ENCODE measurements at regions not wholly inside any gene's neighbourhood (a gene's known extent, or its start where the extent isn't known, plus 50 kb on each side); places are given as distances from the start of the nearest gene placed in this dataset.

- Histone ChIP-seq H3K9me3 (ENCODE audit: insufficient read depth, low read depth, low read length) (0 out of 2 replicates have a peak, but pooled peaks cover 5% of the 10 kb centered on the region), H3K27me3 (ENCODE audit: insufficient read depth, low read length) (no peaks in the 10 kb centered on the region), H3K27ac (ENCODE audit: low read length) (no peak overlapping the region), H3K4me3 (ENCODE audit: low read length) (no peak overlapping the region), H3K9ac (ENCODE audit: low read depth, low read length) (no peak overlapping the region), H3K36me3 (ENCODE audit: insufficient read depth, low read depth, low read length) (no peaks in the 10 kb centered on the region), H3K4me1 (ENCODE audit: insufficient read depth, low read length) (no peaks in the 10 kb centered on the region; the same call in none of the 2 replicates)
Measured at GRCh38 chr6:44056392-44057237, 70.6 kb downstream of the MRPL14 start.

DNA sequence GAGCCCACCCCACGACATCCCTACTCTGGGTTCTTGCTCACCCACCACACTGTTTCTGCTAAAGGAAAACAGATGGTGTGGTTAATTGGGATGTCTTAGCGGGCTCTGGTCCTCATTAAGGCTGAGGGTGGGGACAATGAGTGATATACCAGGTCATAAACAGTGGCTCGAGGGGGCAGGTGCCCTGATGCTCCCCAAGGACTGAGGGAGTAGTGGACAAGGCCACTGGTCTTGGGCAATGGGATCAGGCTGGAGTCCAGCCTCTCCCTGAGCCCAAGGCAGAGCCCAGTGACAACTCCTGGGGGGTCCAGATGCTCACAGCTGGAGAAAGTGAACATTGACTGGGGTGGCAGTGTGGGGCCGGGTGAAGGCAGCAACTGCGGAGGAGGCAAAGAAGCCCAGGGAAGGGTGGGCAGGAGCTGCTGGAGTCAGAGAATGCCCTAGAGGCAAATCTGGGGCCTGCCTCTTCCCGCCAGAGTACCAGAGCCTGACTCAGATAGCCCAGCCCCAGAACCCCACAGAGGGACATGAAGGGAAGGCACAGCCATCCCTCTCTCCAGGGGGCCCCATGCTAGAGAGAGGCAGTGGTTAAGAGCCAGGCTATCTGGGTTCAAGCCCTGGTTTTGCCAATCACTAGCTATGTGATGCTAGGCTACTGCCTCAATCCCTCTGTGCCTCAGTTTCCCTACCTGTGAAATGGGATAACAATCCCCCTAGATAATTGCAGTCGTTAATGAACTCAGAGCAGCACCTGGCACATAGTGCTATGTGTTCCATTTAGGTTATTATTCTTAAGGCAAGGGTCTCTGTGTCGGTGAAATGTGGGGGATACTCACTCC lies 72.3 kb downstream of the MRPL14 start:
- Histone ChIP-seq H3K4me1 (ENCODE audit: insufficient read depth, low read length) (no peaks in the 10 kb centered on the region; the same call in none of the 2 replicates), H3K36me3 (ENCODE audit: insufficient read depth, low read depth, low read length) (no peaks in the 10 kb centered on the region), H3K27me3 (ENCODE audit: insufficient read depth, low read length) (no peaks in the 10 kb centered on the region), H3K4me3 (ENCODE audit: low read length) (no peak overlapping the region), H3K27ac (ENCODE audit: low read length) (no peak overlapping the region), H3K9me3 (ENCODE audit: insufficient read depth, low read depth, low read length) (0 out of 2 replicates have a peak, but pooled peaks cover 5% of the 10 kb centered on the region), H3K9ac (ENCODE audit: low read depth, low read length) (no peak overlapping the region)

DNA sequence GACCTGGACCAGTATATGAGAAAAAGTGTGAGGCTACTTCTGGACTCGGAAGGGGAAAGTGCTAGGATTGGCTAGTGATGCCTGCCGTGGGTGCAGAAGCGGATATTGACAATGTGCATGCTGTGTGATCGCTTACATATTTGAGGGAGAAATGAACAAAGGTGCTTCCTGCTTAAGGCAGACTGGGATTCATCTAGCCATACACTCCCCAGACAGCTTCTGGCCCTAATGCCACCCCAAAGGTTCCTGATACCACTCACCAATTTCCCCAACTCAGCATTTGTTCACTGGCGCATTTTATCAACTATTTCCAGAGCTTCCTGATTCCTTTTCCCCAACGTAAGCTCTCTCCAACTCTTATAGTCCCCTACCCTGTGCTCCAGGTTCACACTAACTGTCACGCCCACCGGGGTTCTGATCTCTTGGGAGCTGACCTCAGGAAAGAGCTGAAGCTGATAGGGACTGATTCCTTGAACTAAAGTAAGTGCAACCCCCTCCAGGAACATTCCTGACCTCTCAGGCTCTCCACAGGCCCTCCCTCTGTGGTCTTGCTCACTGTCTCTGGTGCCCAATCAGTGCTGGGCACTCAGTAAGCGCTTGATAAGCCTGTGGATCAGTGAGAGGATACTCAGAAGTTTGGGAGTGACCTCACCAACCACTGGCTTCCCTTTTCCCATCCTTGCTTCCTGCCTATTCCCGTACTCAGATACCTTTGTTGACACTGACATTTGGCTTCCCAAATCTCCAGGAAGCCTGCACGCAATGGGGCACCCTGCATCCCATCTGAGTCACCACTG lies 73.3 kb downstream of the MRPL14 start:
- no peak overlapping the region for H3K27ac ChIP-seq (ENCODE audit: low read length)
- no peaks in the 10 kb centered on the region; the same call in none of the 2 replicates for H3K4me1 ChIP-seq (ENCODE audit: insufficient read depth, low read length)
- H3K9ac ChIP-seq (ENCODE audit: low read depth, low read length), result no peak overlapping the region

GRCh38 chr6:44053106-44053756 lies 74.0 kb downstream of the MRPL14 start:
- Histone ChIP-seq H3K27me3 (ENCODE audit: insufficient read depth, low read length) (no peaks in the 10 kb centered on the region), H3K36me3 (ENCODE audit: insufficient read depth, low read depth, low read length) (no peaks in the 10 kb centered on the region), H3K27ac (ENCODE audit: low read length) (no peak overlapping the region), H3K9me3 (ENCODE audit: insufficient read depth, low read depth, low read length) (no peaks in the 10 kb centered on the region), H3K4me3 (ENCODE audit: low read length) (no peak overlapping the region), H3K4me1 (ENCODE audit: insufficient read depth, low read length) (no peaks in the 10 kb centered on the region; the same call in none of the 2 replicates), H3K9ac (ENCODE audit: low read depth, low read length) (no peak overlapping the region)

More for the DNA sequence above, 73.3 kb downstream of the MRPL14 start:
- Histone ChIP-seq H3K9me3 (ENCODE audit: insufficient read depth, low read depth, low read length) (no peaks in the 10 kb centered on the region), H3K4me3 (ENCODE audit: low read length) (no peak overlapping the region), H3K36me3 (ENCODE audit: insufficient read depth, low read depth, low read length) (no peaks in the 10 kb centered on the region), H3K27me3 (ENCODE audit: insufficient read depth, low read length) (no peaks in the 10 kb centered on the region)

- Histone ChIP-seq H3K4me3 (ENCODE audit: low read length) (no peak overlapping the region), H3K9me3 (ENCODE audit: insufficient read depth, low read depth, low read length) (no peaks in the 10 kb centered on the region), H3K27me3 (ENCODE audit: insufficient read depth, low read length) (no peaks in the 10 kb centered on the region), H3K4me1 (ENCODE audit: insufficient read depth, low read length) (no peaks in the 10 kb centered on the region; the same call in none of the 2 replicates), H3K27ac (ENCODE audit: low read length) (no peak overlapping the region), H3K36me3 (ENCODE audit: insufficient read depth, low read depth, low read length) (no peaks in the 10 kb centered on the region), H3K9ac (ENCODE audit: low read depth, low read length) (no peak overlapping the region)
Measured at GRCh38 chr6:44052419-44053023, 74.7 kb downstream of the MRPL14 start.

GRCh38 chr6:44051515-44051914 lies 75.7 kb downstream of the MRPL14 start:
- no peak overlapping the region for H3K9ac ChIP-seq (ENCODE audit: low read depth, low read length)
- H3K9me3 ChIP-seq (ENCODE audit: insufficient read depth, low read depth, low read length), result no peaks in the 10 kb centered on the region
- no peaks in the 10 kb centered on the region; the same call in none of the 2 replicates for H3K4me1 ChIP-seq (ENCODE audit: insufficient read depth, low read length)
- H3K27me3 ChIP-seq (ENCODE audit: insufficient read depth, low read length), result no peaks in the 10 kb centered on the region
- H3K36me3 ChIP-seq (ENCODE audit: insufficient read depth, low read depth, low read length), result no peaks in the 10 kb centered on the region
- H3K4me3 ChIP-seq (ENCODE audit: low read length), result no peak overlapping the region
- H3K27ac ChIP-seq (ENCODE audit: low read length), result no peak overlapping the region

DNA sequence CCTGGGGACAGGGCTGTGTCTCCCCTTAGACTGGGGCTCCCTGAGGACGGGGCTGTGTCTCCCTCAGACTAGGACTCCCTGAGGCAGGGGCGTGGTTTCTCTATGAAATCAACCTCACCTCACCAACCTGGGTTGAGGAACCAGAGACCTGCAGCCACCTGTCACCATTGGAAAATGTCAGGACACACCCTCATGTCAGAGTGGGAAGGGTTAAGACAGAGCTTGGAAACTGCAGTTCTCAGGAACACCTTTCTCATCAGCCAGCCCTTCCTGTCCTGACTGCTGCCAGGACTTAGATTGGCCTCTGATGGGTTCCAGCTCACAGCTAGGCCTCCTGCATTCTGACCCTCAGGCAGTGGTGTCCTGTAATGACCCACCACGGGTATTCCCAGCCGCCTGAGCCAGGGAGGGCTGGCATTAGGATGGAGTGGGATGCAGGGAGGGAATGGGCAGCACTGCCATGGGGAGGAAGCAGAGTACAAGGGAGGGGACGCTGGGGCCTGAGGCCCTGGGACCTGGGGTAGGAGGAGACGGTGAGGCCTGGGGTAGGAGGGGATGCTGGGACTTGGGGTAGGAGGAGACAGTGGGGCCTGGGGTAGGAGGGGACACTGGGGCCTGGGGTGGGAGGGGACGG lies 76.3 kb downstream of the MRPL14 start:
- no peak overlapping the region for H3K4me3 ChIP-seq (ENCODE audit: low read length)
- H3K27me3 ChIP-seq (ENCODE audit: insufficient read depth, low read length), result no peaks in the 10 kb centered on the region
- H3K36me3 ChIP-seq (ENCODE audit: insufficient read depth, low read depth, low read length), result no peaks in the 10 kb centered on the region
- no peaks in the 10 kb centered on the region; the same call in none of the 2 replicates for H3K4me1 ChIP-seq (ENCODE audit: insufficient read depth, low read length)
- H3K9ac ChIP-seq (ENCODE audit: low read depth, low read length), result no peak overlapping the region
- H3K9me3 ChIP-seq (ENCODE audit: insufficient read depth, low read depth, low read length), result no peaks in the 10 kb centered on the region
- H3K27ac ChIP-seq (ENCODE audit: low read length), result no peak overlapping the region

DNA sequence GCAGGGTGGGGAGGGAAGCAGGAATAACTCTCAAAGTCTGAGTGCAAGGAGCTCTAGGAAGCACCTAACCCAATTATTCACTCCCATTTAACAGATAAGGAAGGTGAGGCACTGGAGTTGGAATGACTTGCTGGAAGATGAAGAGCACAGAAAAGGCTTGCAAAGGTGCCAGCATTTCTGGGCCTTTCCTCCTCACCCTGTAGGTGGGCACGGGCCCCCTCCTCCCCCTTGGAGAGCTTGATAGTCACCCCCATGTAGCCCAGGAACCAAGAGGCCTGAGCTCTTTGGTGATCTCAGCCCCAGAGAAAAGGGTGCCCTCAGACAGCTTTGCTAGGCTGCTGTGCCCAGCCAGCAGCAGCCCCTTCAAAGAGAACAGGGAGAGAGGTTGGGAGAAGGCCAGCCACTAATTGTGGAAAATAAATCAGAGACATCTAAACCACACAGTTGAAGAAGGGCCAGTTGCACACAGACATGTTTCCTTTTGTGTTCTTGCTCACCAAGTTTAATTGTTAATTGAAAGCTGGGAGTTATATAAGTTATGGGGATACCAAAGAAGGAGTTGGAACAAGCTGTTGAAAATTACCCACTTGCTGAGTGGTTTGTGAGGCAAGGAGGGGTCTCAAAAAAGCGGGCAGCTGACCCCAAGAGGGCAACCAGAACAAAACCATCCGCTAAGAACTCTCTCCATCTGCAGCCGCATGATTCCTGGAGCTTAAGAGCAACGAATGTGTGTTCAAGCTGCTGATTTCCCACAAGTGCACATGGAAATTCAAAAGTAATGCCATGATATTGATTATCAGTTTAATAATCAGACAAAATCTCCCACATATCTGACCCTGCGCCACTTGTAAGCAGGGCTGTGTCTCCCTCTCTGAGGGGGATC lies 77.0 kb downstream of the MRPL14 start:
- H3K27ac ChIP-seq (ENCODE audit: low read length), result no peak overlapping the region
- H3K4me3 ChIP-seq (ENCODE audit: low read length), result no peak overlapping the region
- no peaks in the 10 kb centered on the region for H3K9me3 ChIP-seq (ENCODE audit: insufficient read depth, low read depth, low read length)
- H3K27me3 ChIP-seq (ENCODE audit: insufficient read depth, low read length), result no peaks in the 10 kb centered on the region
- H3K36me3 ChIP-seq (ENCODE audit: insufficient read depth, low read depth, low read length), result no peaks in the 10 kb centered on the region
- no peak overlapping the region for H3K9ac ChIP-seq (ENCODE audit: low read depth, low read length)
- no peaks in the 10 kb centered on the region; the same call in none of the 2 replicates for H3K4me1 ChIP-seq (ENCODE audit: insufficient read depth, low read length)

- Histone ChIP-seq H3K4me1 (ENCODE audit: insufficient read depth, low read length) (no peaks in the 10 kb centered on the region; the same call in none of the 2 replicates), H3K27ac (ENCODE audit: low read length) (no peak overlapping the region), H3K9ac (ENCODE audit: low read depth, low read length) (no peak overlapping the region)
Measured at GRCh38 chr6:44049163-44049988, 77.9 kb downstream of the MRPL14 start.

More at GRCh38 chr6:44049163-44049988, 77.9 kb downstream of the MRPL14 start:
- Histone ChIP-seq H3K36me3 (ENCODE audit: insufficient read depth, low read depth, low read length) (no peaks in the 10 kb centered on the region), H3K9me3 (ENCODE audit: insufficient read depth, low read depth, low read length) (no peaks in the 10 kb centered on the region), H3K27me3 (ENCODE audit: insufficient read depth, low read length) (no peaks in the 10 kb centered on the region), H3K4me3 (ENCODE audit: low read length) (no peak overlapping the region)

Measured in iPS-20b (cell line).